ENCODE measurements at regions not wholly inside any gene's neighbourhood (a gene's known extent, or its start where the extent isn't known, plus 50 kb on each side); places are given as distances from the start of the nearest gene placed in this dataset.
A peak's percentile ranks its signal among the peaks of the same experiment; 100 is the strongest.

- in situ Hi-C loops (cut with HindIII; ENCODE audit: low sequenced_read_pairs), result no loop called here
- H3K4me3 ChIP-seq (ENCODE audit: low read depth, low read length), result no peak overlapping the region
- no peak for DNase-seq (ENCODE audit: low read depth)
- TF ChIP-seq, protein P1, sequence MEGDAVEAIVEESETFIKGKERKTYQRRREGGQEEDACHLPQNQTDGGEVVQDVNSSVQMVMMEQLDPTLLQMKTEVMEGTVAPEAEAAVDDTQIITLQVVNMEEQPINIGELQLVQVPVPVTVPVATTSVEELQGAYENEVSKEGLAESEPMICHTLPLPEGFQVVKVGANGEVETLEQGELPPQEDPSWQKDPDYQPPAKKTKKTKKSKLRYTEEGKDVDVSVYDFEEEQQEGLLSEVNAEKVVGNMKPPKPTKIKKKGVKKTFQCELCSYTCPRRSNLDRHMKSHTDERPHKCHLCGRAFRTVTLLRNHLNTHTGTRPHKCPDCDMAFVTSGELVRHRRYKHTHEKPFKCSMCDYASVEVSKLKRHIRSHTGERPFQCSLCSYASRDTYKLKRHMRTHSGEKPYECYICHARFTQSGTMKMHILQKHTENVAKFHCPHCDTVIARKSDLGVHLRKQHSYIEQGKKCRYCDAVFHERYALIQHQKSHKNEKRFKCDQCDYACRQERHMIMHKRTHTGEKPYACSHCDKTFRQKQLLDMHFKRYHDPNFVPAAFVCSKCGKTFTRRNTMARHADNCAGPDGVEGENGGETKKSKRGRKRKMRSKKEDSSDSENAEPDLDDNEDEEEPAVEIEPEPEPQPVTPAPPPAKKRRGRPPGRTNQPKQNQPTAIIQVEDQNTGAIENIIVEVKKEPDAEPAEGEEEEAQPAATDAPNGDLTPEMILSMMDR (IDR thresholded peaks at IDR 0.05; ENCODE audit: low read depth, low read length, missing control alignments), result no peak
These were observed 331.2 kb downstream of the PAPSS1 start for GRCh38 chr4:107388736-107389274.

GRCh38 chr4:107380836-107381438 is 339.1 kb downstream of the PAPSS1 start:
- in situ Hi-C loops (cut with HindIII; ENCODE audit: low sequenced_read_pairs), result no loop called here
- H3K4me3 ChIP-seq (ENCODE audit: low read depth, low read length), result no peak overlapping the region
- TF ChIP-seq, protein P1 (IDR thresholded peaks at IDR 0.05; ENCODE audit: low read depth, low read length, missing control alignments), result peak; percentile 3
- no peak for DNase-seq (ENCODE audit: low read depth)

DNA sequence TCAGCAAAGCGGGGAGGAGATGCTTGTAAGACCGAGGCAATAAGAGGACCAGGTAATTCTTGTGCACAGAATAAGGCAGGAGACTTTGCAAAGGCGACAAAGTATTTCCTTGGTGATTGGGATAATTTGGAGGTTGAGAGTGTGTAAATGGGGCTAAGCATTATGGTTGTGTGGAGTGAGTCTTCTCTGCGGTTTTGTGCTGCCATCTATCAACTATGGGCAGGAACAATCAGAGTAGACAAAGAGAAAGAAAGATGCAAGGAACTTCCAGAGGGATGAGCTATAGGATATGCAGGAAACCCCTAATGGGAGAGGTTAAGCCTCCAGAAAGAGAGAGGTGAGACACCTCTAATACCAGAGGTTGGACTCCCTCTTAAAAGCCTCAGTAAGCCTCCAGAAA is 339.8 kb downstream of the PAPSS1 start:
- no peak overlapping the region for H3K4me3 ChIP-seq (ENCODE audit: low read depth, low read length)

DNA sequence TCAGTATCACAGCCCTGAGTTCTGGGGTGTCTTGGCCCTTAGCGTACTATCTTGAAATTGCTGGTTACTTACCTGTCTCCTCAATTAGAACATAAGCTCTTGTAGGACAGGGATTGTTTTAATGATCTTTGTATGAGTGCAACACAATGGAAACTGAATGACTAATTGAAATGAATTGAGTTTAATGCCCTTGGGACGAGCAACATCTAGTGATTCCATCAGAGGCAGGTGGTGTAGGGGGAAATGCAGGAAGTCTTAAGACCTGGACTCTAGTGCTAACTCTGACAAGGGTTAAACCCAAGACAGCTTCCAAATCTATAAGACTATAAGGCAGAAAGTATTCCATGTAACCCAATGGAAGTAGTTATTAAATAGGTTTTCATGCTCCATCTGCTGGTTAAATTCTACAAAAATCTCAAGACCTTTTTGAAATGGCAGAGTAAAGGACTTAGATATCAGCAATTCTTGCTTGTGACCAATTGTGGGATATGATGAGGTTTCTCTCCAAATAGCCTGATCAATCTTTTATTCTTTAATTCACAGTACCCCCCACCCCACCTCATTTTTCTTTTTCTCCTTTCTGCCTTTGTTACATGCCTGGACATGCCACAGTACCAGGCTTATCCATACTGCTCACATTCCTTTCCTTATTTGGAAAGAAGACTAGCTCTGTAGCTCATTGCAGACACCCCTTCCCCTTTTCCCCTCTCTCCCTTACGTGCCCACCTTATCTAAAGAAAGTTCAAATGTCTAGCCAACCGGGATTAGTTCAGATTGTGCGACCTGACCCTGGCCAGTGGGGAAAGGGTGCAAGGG is 340.8 kb downstream of the PAPSS1 start:
- peak; percentile 33 for DNase-seq (ENCODE audit: low read depth)
- in situ Hi-C loops (cut with HindIII; ENCODE audit: low sequenced_read_pairs), result no loop called here
- H3K4me3 ChIP-seq (ENCODE audit: low read depth, low read length), result no peak overlapping the region
- TF ChIP-seq, protein P1 (IDR thresholded peaks at IDR 0.05; ENCODE audit: low read depth, low read length, missing control alignments), result no peak

More for the DNA sequence above, 339.8 kb downstream of the PAPSS1 start:
- TF ChIP-seq, protein P1 (IDR thresholded peaks at IDR 0.05; ENCODE audit: low read depth, low read length, missing control alignments), result no peak
- in situ Hi-C loops (cut with HindIII; ENCODE audit: low sequenced_read_pairs), result no loop called here
- DNase-seq (ENCODE audit: low read depth), result no peak

DNA sequence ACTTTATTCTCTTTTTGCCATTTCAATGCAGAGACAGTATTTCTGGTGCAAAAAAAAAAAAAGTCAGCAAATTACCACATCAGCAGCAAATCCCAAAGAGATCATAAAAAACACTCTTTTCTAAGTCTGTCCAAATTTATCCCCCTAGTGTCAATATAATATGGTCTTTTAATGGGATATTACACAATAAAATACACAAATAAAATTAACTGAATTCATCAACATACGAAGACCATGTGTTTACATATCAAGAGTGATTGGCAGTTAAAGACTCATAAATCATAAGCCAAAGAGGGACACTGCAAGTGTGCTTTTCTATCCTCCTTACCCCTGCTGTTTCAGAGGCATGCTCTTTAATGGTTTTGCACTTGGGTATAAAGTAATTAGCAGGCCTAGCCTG is 340.2 kb upstream of the DKK2 start:
- no peak overlapping the region for H3K4me3 ChIP-seq (ENCODE audit: low read depth, low read length)
- in situ Hi-C loops (cut with HindIII; ENCODE audit: low sequenced_read_pairs), result no loop called here
- no peak for DNase-seq (ENCODE audit: low read depth)
- TF ChIP-seq, protein P1 (IDR thresholded peaks at IDR 0.05; ENCODE audit: low read depth, low read length, missing control alignments), result no peak

DNA sequence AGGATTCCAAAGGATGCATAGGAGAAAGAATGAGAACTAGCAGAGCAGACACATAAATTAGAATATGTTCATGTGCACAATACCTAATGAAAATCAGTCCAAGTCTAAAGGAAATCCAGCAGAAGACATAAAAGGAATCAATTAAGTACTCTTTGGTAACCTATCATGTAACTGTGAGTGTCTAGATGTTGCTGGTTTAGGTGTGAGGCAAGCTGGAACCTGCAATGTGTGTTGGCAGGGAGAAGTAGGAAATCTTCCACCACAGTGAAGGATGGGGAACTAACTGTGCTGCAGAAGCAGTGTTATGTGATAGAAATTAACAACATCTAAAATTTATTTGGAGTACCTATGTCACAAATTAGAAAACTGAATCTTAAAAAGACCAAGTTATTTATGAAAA is 330.8 kb upstream of the DKK2 start:
- in situ Hi-C loops (cut with HindIII; ENCODE audit: low sequenced_read_pairs), result no loop called here
- no peak overlapping the region for H3K4me3 ChIP-seq (ENCODE audit: low read depth, low read length)
- DNase-seq (ENCODE audit: low read depth), result no peak
- TF ChIP-seq, protein P1 (IDR thresholded peaks at IDR 0.05; ENCODE audit: low read depth, low read length, missing control alignments), result no peak
